ENCODE measurements at regions not wholly inside any gene's neighbourhood (a gene's known extent, or its start where the extent isn't known, plus 50 kb on each side); places are given as distances from the start of the nearest gene placed in this dataset.

GRCh38 chr5:98085593-98085992 lies 687.9 kb upstream of the RGMB start:
- DNase-seq: no peak

GRCh38 chr5:98095072-98095471 lies 678.4 kb upstream of the RGMB start:
- no peak for DNase-seq

DNA sequence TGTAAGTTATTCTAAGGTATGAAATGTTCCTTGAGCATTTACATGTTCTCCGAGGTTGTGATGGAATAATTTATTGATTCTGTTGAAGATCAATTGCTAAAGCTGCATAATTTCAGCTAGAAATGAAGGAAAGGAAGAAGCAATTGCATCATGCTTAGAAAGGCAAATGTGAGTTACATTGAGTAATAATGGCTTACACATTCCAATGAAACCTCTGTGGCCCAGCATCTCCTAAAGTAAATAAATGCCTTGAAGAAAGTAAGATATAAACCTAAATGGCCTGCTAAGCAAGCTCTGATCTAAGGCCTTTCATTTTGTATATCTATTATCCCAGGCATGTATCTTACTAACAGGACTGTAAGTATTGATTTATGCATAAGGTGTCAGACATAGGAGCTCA lies 677.3 kb upstream of the RGMB start:
- DNase-seq: no peak

DNA sequence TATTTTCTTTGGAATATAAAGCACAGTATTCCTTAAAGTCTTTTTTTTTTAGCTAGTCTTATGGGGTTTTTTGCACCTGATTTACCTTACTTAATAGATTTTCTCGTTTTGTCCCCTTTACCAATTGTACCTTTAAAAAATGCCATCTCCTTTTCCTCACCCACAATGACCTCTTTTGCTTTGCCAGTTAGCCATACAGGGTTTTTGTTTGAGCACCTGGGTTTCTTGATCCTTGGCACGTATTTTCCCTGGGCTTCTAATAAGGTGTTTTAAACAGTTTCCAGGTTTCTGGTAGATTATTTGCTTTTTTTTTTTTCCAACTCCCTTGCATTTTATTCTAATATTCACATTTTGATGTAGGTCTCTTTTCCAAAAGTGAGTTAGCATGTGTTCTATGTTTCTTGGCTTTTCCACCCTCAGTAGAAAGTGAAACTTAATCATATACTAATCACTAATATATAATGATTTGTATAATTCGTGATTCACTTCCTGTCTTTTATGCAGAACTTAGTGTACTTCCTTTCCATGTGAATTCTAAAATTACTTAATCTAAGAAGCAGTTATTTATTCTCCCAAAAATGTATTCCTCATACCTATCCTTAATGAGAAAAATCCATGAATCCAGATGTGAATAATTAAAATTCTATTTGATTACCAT lies 673.9 kb upstream of the RGMB start:
- DNase-seq: no peak

DNA sequence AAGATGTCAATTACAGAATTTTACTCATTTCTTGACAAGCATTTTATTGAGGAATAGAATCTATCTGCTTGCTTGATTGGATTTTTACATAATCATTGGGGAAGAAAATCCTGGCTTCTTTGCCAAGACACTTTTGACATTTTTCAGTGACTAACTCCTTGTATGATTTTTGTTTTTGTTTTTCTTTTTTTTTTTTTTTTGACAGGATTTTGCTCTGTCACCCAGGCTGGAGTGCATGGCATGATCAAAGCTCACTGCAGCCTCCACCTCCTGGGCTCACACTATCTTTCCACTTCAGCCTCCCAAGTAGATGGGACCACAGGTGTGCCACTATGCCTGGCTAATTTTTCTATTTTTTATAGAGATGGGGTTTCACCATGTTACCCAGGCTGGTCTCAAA lies 672.3 kb upstream of the RGMB start:
- no peak for DNase-seq

DNA sequence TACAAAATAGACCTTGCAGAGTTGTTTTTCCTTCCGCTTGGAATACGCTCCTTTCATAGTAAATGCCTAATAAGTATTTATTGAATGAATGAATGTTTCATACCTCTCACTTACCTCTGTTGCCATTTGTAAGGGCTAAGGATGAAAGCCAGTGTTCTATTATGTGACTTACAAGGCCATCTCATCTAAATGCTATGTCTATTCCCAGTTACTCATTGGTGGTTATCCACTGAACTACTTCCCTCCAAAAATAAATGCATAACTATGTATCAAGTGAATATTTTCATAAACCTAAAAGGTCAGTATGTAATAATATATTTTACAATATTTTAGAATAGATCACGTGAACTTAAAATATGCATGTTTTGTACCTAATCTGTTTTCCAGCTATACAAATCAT lies 670.5 kb upstream of the RGMB start:
- DNase-seq: no peak

- DNase-seq: no peak
Observed at GRCh38 chr5:98103807-98104206, 669.7 kb upstream of the RGMB start.

GRCh38 chr5:98104454-98105188 lies 668.8 kb upstream of the RGMB start:
- DNase-seq: no peak

GRCh38 chr5:98105681-98106080 lies 667.8 kb upstream of the RGMB start:
- DNase-seq: no peak

- DNase-seq: no peak
Observed at GRCh38 chr5:98106116-98107031, 667.1 kb upstream of the RGMB start.

DNA sequence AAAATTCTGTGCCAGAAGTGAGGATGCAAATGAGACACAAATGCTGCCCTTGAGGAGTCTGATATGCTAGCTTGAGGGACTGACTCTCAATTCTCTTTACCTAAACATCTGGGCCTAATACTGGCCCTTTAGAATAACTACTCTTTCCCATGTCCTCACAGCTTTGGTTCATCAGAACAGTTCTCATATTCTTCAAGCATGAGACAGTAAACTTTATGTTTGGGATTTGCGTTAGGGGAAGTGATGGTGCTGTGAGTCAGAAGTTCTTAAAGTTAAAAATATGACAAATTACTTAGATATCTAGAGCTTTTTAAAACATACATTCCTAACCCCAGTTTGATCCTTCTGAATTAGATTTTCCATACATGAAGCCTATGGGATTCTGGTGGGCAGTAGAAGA lies 665.0 kb upstream of the RGMB start:
- DNase-seq: no peak

GRCh38 chr5:98109561-98110006 lies 663.9 kb upstream of the RGMB start:
- no peak for DNase-seq

- DNase-seq: no peak
Observed at GRCh38 chr5:98110282-98110691, 663.2 kb upstream of the RGMB start.

GRCh38 chr5:98110791-98111190 lies 662.7 kb upstream of the RGMB start:
- no peak for DNase-seq

DNA sequence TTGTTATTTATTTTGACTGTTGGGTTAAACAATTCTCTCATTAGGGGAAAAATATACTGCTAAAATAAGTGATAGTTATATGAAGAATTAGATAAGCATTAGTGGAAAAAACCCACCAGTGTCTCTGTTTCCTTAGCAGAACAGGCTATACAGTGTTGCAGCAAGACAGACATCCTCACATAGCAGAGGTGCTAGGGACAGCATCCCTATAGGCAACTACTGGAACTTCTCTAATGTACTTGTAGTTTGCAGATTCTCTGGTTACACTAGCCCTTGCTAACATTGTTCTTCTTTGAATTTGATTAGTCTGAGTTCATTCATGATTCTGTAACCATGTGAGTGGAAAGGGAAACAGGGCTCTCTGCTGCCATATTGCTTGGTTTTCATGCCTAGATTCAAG lies 661.8 kb upstream of the RGMB start:
- DNase-seq: no peak

DNA sequence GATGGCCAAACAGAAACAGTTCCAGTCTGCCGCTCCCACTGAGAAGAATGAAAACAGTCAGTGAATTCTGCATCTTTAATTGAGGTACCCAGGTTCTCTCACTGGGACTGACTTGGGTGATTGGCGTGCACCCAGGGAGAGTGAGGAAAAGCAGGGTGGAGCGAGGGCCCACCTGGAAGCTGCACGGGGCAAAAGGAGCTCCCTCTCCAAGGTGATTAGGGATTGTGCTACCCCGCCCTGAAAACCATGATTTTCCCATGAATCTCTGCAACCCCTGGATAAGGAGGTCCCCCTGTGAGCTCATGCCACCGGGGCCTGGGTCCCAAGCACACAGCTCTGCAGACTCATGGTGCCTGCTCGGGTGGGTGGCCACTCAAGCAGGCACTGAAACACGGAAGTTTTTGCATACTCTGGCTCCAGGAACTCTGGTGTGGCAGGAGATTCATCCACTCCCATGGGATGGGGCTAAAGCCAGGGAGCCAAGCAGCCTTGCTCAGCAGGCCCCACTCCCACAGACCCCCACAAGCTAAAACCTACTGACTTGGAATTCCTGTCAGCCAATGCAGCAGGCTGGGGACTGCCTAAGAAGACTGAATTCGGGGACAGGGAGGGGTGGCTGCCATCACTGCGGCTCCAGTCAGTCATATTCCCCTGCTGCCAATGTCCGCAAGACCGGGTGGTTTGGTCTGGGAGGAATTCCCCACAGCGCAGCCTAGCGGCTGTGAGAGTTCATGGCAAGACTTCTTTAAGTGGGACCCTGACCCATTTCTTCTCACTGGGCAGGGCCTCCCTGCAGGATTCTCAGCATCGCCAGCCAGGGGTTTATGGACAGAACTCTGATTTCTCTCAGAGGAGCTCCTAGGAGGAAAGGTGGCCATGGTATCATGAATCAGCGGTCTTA lies 652.2 kb upstream of the RGMB start:
- DNase-seq: no peak

- DNase-seq: peak; percentile 66
Observed at GRCh38 chr5:98128271-98128670, 645.2 kb upstream of the RGMB start.

DNA sequence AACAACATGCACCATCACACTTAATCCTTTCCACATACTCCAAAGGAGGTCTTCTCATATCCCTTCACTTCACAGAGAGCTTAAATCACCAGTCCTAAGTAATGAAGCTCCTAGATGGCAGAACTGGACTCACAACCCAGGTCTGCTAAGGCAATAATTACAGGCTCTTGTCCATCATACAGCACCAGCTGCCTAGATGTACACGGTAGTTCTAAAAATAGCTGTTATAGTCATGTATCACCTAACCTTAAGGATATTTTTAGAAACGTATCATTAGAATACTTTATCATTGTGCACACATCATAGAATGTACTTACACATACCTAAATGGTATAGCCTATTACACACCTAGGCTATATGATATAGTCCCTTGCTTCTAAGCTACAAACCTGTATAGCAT lies 644.6 kb upstream of the RGMB start:
- DNase-seq: no peak

GRCh38 chr5:98130261-98131035 lies 643.0 kb upstream of the RGMB start:
- no peak for DNase-seq

GRCh38 chr5:98144116-98144515 lies 629.3 kb upstream of the RGMB start:
- no peak for DNase-seq

DNA sequence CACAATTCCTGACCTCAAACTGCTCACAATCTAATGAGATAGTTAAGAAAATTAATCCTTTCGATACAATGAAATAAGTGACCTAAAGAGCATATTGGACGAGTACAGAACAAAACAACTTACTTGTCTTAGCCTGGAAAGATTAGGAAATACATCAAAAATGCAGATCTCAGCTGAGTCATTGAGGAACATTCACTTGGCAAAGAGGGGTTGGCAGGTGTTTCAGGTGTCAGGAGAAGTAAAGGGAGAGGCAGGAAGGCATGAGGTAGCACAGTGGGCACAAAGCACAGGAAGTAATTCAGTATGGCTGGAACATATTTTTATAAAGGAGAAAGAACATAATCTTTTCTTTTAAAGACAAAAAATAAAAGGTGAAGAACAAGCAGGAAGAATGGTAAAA lies 628.8 kb upstream of the RGMB start:
- no peak for DNase-seq

DNA sequence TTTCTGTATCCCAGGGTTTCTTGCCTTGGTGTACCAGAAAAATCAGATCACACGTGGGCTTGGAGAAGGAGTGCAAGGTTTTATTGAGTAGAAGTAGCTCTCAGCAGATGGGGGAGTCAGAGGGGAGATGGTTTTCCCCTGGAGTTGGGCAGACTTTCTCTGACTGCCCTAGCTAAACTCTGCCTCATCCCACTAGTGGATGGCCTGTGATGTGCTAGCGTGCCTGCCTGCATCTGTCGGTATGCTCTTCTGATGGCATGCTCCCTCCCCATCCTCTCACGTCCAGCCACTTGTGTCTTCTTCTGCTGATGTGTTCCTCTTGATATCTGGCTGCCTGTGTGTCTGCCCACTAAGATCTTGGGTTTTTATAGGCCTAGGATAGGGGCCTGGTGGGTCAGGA lies 616.1 kb upstream of the RGMB start:
- DNase-seq: no peak

Measured in NCI-H2171 treated with DMSO at 0.1 percent for 48 hours (cell line).